GDM1 (cell line): ENCODE measurements at regions not wholly inside any gene's neighbourhood (a gene's known extent, or its start where the extent isn't known, plus 50 kb on each side); places are given as distances from the start of the nearest gene placed in this dataset.

Experiments
- DNase-seq: peaks from one replicate; lab custom pipeline; 2025; lab: John Stamatoyannopoulos, UW

- DNase-seq, result no peak
Observed at GRCh38 chr5:56320686-56321085, 87.6 kb upstream of the ANKRD55 start.

DNA sequence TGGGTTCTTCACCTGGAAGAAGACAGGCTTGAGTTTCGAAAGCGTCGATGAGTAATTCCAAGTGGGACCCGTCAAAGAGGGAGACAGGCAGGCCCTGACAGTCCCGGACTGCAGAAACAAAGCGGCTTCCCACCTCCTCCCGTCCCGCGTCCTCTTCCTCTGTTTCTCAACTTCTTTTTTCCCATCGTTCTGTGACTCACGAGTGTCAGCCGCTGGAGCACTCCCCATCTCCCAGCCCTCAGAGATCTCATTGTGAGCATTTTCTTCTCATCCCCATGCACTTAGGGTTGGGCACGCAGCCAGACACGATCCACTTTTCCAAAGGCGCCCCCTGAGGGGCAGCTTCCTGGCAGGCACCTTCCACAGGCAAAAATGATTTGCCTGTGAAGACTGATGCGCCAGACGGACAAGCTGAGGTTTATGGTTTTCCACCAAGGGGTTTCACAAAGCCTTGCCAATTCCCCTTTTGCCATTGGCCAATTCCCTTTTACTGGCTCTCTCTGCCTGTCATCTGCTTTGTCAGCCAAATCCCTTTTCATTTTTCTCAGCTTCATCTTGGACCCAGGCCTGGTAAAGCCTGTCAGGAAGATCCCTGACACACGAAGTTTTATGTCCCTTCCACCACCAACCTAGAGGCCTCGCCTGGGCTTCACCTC lies 86.5 kb upstream of the ANKRD55 start:
- DNase-seq, result no peak

GRCh38 chr5:56317923-56318561 lies 84.9 kb upstream of the ANKRD55 start:
- no peak for DNase-seq

GRCh38 chr5:56316299-56316994 lies 83.3 kb upstream of the ANKRD55 start:
- DNase-seq, result no peak

GRCh38 chr5:56314529-56314928 lies 81.4 kb upstream of the ANKRD55 start:
- no peak for DNase-seq

DNA sequence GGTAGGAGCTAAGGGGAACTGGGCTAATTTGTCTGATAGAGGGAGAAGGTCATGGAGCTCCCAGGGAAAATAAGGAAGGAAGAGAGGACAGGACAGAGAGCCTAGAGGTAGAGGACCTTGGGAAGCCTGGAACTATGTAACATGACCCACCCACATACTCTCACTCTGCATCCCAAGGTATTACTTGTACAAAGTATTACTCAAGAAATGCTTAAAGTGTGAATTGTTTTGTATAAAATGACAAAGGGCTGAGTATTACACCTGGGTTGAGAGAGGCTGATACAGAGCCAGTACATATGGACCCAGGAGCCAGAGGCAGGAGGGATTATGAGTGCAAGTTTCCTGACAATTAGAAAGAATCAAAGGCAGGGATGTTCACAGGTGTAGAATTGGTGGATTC lies 80.5 kb upstream of the ANKRD55 start:
- DNase-seq, result no peak

DNA sequence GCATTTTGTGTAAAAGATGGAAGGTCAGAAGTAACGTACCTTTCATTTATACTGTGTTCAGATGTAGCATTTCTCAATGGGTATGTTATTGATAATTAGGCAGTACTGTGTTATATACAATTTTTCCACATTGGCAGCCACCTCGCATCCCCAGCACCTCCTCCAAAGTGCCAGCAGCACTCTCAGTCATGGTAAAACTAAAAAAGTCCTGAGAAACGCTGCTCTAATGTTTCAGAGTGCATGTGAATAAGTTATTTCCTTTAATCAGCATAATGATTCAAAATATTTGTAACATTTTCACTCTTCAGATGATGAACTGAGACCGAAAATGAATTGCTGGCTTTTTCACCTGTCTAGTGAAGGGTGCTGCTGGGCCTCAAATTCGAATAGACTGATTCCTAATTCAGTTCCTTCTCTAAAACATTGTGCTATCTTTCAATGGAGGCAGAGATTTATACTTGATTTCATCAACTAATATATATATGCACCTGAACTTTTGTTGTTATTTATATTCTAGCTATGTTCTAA lies 79.9 kb upstream of the ANKRD55 start:
- DNase-seq, result no peak

DNA sequence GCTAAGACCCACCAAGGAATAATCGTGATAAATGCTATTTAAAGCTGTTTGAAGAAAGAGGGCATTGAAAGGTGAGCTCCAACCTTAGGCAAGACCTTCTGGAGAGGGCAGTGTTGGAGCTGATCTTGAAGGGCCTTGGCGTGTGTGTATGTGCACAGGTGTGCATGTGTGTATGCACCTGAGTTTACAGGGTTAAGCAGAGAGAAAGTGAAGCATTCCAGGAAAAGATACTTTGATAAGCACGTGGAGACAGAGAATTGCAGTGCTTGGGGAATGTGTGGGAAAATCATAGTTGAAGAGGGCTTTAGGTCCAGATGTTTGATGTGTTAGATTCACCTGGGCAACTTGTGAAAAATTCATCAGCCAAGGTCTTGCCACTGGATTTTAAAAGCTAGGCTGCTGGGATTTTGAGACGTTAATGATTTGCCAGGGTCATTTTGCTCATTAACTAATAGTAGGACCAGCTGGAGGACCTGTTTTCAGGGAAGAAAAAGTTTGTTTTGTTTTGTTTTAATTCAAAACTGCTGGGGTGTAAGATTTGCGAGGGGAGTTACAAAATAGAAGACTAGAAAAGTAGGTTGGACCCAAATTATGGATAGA lies 78.3 kb upstream of the ANKRD55 start:
- no peak for DNase-seq

- DNase-seq, result no peak
Observed at GRCh38 chr5:56310711-56311204, 77.6 kb upstream of the ANKRD55 start.

DNA sequence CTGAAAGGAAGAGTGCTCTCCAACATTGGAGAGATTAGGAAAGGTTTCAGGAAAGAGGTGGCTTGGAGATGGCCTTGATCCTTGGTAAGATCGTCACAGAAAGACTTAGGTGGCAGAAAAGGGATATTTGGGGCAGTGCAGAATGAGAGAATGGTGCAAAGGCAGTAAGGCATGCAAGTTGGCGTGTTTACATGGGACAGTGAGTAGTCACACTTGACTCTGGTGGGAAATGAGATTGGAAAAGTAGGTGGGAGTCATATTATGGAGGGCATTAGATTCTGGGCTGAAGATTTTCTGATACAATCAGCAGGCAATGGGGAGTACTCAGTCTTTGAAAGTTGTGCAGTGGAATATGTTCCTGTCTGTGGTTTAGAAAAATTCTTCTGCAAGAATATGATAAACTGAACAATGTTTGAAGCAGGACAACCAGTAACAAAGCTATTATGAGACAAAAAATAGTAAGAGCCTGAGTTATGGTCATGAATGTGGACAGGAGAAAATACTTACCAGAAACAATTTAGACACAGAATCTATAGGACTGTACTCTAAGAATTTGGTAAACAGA lies 76.2 kb upstream of the ANKRD55 start:
- DNase-seq, result no peak

GRCh38 chr5:56307714-56308333 lies 74.7 kb upstream of the ANKRD55 start:
- no peak for DNase-seq

DNA sequence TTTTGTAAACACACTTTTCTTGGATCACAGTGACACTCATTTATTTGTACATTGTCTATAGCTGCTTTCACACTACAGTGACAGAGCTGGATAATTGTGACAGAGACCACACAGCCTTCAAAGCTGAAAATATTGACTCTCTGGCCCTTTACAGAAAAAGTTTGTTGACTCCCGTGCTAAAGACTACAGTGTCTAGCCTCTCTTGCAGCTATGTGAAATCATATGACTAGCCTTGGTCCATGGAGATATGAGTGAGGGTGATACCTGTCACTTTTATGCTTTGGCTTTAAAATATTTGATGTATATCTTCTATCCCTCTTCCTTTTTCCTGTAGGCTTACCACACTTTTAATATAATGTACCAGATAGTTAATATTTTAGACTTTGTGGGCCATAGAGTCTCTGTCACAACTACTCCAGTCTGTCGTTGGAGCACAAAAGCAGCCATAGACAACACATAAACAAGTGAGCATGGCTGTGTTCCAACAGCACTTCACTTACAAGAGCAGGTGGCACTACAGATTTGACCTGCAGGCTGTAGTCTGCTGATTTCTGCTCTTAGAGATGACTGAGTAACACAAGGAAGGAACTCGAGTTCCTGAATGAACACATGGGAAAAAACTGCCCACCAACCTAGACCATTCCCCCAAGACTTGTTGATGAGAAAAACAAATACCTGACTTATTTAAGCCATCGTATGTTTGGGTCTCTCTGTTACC lies 73.5 kb upstream of the ANKRD55 start:
- DNase-seq, result no peak

- no peak for DNase-seq
Observed at GRCh38 chr5:56305001-56305950, 72.1 kb upstream of the ANKRD55 start.

- DNase-seq, result no peak
Observed at GRCh38 chr5:56303511-56303910, 70.4 kb upstream of the ANKRD55 start.

DNA sequence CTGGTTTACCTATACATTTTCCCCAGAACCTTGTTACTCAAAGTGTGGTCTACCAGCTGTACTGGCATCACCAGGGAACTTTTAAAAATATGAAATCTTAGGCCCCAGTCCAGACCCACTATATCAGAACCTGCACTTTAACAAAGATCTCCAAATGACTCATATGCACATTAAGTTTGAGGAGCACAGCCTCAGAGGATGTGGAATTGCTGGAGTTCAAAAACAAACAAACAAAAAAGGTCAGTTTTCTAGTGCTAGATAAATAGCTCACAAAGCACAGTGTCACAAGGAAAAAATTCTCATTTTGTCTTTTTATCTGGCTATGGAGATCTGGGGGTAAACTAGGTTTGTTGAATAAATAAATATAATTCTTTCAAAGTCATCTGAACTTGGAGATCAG lies 68.9 kb upstream of the ANKRD55 start:
- DNase-seq, result no peak

GRCh38 chr5:56301069-56301468 lies 67.9 kb upstream of the ANKRD55 start:
- DNase-seq, result no peak

DNA sequence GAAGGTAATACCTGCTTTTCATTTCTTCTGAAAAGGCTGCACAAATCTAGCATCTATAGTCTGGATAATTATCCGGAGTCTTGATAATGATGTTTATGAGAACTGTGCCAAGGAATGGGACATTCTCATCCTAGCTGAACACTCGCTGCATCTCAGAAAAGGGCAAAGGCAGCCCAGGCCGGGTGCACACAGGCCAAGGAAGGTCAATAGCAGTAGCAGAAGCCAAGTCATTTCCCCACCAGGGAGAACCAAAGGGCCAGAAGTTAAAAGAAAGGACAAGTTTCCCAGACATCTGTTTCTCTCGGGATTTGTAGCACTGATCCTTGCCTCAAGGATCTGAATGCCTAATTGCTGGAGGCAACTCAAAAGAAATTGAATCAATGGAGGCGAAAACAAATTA lies 66.1 kb upstream of the ANKRD55 start:
- DNase-seq, result no peak

DNA sequence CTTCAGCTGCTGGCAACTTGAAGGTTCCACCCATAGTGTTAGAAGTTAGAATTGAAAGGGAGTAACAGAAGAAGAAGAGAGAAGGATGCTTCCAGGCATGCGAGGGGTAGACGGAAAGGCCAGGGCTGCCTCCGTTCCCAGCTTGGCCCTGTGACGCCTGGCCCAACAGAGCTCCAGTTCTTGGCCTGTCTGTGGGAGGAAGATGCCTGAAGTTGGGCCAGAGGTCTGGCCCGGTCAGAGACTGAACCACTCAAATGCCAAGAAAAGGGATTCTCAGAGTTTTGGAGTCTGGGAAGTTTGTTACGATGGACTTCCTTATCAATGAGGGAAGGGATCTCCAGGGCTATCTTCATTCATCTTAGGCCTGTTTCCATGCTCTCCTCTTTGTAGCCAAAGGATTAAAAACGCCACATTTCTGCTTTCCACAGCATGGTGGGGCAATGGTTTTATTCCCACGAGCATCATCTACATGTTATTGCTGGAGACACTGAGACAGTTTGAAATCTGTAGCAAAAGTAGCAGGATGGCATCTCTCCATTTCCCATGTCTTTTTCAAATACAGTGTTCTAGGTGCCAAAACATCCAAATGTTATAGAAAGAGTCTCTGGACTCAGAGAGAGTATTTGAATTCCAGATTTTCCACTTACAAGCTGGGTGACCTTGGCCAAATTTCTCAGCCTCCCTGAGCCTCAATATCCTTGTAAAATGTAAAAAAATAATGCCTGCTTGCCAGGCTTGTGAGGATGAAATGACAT lies 65.4 kb upstream of the ANKRD55 start:
- no peak for DNase-seq

- DNase-seq, result no peak
Observed at GRCh38 chr5:56297851-56298250, 64.7 kb upstream of the ANKRD55 start.
